ENCODE measurements at regions not wholly inside any gene's neighbourhood (a gene's known extent, or its start where the extent isn't known, plus 50 kb on each side); places are given as distances from the start of the nearest gene placed in this dataset.

GRCh38 chr3:120838441-120839091 lies 69.4 kb upstream of the STXBP5L start:
- no peak for DNase-seq (ENCODE audit: low read depth)

DNA sequence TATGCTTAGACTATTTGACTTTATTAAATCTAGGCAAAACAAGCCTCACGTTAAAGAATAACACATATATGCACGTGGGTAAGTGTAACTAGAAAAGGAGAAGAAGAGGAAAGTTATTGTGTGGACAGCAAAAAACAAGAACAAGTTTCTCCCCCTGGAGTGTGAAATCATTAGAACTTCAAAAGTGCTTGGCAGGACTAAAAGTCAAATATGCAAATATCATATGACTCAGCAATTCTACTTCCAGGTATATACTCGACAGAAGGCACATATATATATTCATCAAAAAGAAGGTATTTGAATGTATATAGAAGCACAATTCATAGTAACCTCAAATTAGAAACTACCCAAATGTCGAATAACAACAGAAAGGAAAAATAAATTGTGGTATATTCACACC lies 68.9 kb upstream of the STXBP5L start:
- DNase-seq (ENCODE audit: low read depth): no peak

DNA sequence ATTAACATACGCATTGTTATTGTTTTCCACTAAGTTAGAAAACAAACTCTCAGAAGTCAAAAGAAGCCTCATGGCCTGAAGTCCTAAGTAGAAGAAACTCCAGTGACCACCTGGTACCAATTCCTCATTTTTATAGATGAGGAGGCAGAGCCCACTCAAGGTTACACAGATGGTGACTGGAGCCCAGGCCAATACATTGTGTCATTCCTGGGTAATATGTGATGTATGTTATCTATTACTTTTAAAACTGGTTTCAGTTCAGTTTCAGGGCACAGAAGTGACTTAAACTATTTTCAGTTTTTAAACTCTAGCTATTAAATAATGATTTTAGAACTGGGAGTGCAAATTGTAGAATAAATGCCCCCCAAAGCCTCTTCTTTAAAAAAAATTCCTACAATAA lies 66.7 kb upstream of the STXBP5L start:
- DNase-seq (ENCODE audit: low read depth): no peak

- DNase-seq (ENCODE audit: low read depth): no peak
Observed at GRCh38 chr3:120846073-120846472, 61.9 kb upstream of the STXBP5L start.

DNA sequence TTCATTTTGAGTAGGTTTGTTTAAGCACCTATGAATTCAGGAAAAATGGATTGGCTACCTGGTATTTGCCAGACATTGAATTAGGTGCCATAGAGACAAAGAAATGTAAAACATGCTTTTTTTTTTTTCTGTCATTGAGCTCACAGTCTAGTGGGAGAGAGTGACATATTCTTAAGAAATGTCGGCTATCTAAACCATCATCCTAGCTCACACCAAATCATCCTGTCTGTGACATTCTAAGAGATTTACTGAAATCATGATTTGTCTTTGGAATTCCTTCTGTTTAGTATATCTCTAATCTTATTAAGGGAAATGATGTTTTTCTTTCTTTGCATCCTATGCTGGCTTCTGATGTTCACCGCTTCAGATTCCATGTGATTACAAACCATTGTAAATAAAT lies 59.5 kb upstream of the STXBP5L start:
- no peak for DNase-seq (ENCODE audit: low read depth)

GRCh38 chr3:120850381-120851295 lies 57.4 kb upstream of the STXBP5L start:
- no peak for DNase-seq (ENCODE audit: low read depth)

DNA sequence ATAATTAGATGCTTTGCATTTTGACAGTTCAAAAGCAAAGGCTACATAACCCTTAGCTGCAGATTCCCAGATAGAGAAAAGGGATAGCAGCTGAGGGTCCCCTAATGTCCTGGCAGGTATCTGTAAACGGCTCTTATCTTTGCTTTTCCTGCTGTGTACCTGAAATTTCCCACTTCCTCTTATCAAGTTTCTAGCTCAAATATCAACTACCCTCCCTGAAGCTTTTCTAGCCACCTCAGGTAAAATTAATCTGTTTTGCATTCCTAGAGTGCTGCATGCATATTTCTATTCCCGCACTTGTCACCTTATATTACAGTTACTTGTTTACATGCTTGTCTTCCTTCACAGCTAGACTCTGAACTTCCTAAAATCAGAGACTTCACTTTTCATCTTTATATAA lies 55.6 kb upstream of the STXBP5L start:
- DNase-seq (ENCODE audit: low read depth): no peak

DNA sequence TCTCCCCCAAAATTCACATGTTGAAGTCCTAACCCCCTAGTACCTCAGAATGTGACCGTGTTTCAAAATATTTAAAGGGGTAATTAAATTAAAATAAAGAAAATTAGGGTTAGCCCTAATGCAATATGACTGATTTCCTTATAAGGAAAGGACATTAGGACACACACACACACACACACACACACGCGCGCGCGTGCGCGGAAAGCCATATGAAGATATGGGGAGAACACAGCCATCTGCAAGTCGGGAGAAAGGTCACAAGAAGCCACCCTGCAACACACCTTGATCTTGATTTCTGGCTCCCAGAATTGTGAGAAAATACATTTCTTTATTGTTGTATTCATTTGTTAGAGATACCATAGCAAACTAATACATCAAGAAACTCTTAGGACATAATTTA lies 54.6 kb upstream of the STXBP5L start:
- DNase-seq (ENCODE audit: low read depth): no peak

DNA sequence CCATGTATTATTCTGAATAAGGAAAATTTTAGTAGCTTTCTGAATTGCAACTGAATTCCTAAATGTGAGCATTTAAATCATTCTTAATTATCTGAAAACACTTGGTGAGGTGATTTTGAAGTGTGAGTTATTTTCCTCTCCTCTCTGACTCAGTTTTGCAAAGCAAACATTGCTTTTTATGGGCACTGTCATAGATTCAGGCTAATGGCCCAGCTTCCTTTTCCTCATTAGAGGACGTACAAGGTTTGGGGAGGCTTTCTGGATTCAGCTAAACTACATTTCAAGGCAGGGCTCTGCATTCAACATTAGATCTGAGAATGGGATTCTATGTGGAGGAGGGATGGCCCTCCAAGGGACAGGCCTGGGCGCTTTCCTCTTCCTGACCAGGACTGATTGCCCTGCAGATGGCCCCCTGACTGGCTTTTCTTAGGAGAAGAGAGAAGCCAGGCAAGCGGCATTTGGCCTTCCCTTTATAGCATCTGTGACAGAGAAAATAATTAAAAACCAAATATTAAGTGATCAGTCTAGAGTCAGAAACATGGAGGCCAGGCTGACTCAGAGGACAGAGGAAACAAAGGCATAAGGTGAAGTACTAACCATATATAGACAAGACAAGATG lies 53.0 kb upstream of the STXBP5L start:
- DNase-seq (ENCODE audit: low read depth): no peak

GRCh38 chr3:120855665-120856437 lies 52.2 kb upstream of the STXBP5L start:
- peak; percentile 3 for DNase-seq (ENCODE audit: low read depth)

Data from fibroblast of the conjunctiva (primary cell).